ENCODE measurements at regions not wholly inside any gene's neighbourhood (a gene's known extent, or its start where the extent isn't known, plus 50 kb on each side); places are given as distances from the start of the nearest gene placed in this dataset.

DNA sequence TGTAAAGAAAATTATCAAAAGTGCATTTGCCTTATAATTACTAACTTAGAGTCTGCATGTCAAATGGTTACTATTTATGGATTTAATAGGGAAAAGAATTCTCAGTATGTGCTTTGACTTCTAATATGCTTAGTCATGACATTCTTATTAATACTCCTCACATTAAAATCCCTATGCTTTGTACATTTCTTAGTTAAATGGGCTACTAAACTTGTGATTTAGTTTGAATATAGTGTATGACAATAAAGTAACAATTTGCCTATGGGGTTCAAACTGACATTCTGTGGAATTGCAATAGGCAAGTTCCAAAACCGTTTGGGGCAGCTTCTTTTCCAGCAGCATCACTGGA is 361.9 kb upstream of the TMTC1 start:
- DNase-seq, result no peak
- Histone ChIP-seq H3K4me3 (no peak overlapping the region), H3K27ac (no peak overlapping the region), H3K36me3 (no peaks in the 10 kb centered on the region), H3K9me3 (peaks cover 0 to 5% (median 0%) of the 10 kb centered on the region in 8 donors), H3K4me1 (no peaks in the 10 kb centered on the region), H3K27me3 (replicated peaks in 1 of 7) (no peaks in the 10 kb centered on the region)
- 12 to 47% (median 43%) methylated on average over 1 of the region's 1 CpG for WGBS, 5 donors
- intact Hi-C loops (cut with DNase I; ENCODE audit: low total_unique reads), result no loop called here
- TF ChIP-seq POLR2AphosphoS5 (IDR thresholded peaks at IDR 0.05) (no peak), POLR2A (IDR thresholded peaks at IDR 0.05) (no peak)
- TF ChIP-seq, protein P1, sequence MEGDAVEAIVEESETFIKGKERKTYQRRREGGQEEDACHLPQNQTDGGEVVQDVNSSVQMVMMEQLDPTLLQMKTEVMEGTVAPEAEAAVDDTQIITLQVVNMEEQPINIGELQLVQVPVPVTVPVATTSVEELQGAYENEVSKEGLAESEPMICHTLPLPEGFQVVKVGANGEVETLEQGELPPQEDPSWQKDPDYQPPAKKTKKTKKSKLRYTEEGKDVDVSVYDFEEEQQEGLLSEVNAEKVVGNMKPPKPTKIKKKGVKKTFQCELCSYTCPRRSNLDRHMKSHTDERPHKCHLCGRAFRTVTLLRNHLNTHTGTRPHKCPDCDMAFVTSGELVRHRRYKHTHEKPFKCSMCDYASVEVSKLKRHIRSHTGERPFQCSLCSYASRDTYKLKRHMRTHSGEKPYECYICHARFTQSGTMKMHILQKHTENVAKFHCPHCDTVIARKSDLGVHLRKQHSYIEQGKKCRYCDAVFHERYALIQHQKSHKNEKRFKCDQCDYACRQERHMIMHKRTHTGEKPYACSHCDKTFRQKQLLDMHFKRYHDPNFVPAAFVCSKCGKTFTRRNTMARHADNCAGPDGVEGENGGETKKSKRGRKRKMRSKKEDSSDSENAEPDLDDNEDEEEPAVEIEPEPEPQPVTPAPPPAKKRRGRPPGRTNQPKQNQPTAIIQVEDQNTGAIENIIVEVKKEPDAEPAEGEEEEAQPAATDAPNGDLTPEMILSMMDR (IDR thresholded peaks at IDR 0.05 in 8 of 11, conservative IDR thresholded peaks at IDR 0.05 in 3 of 11), result no peak

DNA sequence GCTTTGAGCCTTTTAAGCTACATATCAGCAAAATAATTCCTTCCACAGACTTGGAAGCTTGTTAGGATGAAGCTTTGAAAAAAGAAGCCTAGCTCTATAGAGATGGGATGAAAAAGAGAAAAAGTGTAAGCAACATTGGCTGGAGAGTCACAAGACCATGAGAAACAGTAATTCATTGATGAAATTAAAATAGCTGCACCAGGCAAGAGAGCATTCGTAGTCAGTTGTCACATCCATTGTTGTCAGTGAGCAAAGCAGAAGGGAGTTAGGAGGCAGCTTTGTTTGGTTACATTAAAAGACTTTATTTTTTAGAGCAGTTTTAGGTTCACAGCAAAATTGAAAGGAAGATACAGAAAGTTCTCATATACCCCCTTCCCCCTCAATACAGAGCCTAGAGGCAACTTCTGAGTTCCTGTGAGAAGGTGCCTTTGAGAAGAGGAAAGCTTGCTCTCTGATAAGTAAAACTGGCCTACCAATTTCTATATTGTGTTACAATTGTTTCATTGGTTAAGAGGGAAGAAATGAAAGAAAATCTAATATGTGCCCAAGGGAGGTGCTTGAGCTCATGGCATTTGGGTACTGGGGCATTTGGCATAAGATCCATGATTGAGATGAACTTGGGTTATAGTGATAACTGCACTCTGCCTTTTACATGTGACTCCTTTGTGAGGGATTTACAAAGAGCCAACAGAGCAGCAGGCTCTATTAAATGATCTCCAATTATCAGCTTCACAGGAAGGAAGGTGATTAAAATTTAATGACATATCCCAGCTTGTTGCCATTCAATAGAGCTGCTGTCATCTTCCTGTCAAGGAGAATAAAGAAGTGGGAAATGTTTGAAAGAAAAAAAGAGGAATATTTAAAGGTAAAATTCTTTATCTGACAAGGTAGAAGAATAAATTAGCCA is 361.3 kb upstream of the TMTC1 start:
- Histone ChIP-seq H3K27ac (no peak overlapping the region), H3K27me3 (replicated peaks in 1 of 7) (no peaks in the 10 kb centered on the region), H3K36me3 (no peaks in the 10 kb centered on the region), H3K4me1 (no peaks in the 10 kb centered on the region), H3K4me3 (no peak overlapping the region), H3K9me3 (peaks cover 0 to 6% (median 0%) of the 10 kb centered on the region in 8 donors)
- WGBS, 5 donors, result 71 to 90% (median 77%) methylated on average over 1 of the region's 1 CpG
- TF ChIP-seq POLR2A (IDR thresholded peaks at IDR 0.05), result no peak
- TF ChIP-seq, protein P1 (IDR thresholded peaks at IDR 0.05 in 8 of 11, conservative IDR thresholded peaks at IDR 0.05 in 3 of 11), result no peak
- no peak for TF ChIP-seq POLR2AphosphoS5 (IDR thresholded peaks at IDR 0.05)
- intact Hi-C loops (cut with DNase I; ENCODE audit: low total_unique reads), result no loop called here
- no peak for DNase-seq

DNA sequence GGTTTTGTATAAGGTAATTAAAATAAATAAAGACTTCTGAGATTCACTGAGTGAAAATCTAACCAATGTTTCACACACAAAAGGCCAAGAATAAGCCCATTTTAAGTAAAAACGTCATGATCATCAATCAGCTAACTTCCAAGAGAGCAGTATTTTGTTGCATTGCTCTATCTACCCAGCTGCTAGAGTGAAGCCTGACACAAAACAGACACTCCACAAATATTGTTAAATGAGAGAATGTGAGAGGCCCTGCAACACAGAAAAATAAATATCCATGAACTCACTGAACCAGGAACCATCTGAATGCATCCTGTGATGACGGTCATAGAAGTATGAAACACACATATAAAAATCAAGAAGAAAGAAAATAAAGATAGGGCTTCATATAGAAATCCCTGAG is 358.6 kb upstream of the TMTC1 start:
- intact Hi-C loops (cut with DNase I; ENCODE audit: low total_unique reads), result no loop called here
- no peaks in the 10 kb centered on the region for H3K4me1 ChIP-seq
- H3K4me3 ChIP-seq, result no peak overlapping the region
- 69 to 87% (median 75%) methylated on average over 2 of the region's 2 CpGs for WGBS, 5 donors
- H3K27ac ChIP-seq, result no peak overlapping the region
- no peaks in the 10 kb centered on the region for H3K36me3 ChIP-seq
- peaks cover 0 to 6% (median 0%) of the 10 kb centered on the region in 8 donors for H3K9me3 ChIP-seq
- TF ChIP-seq, protein P1 (IDR thresholded peaks at IDR 0.05 in 8 of 11, conservative IDR thresholded peaks at IDR 0.05 in 3 of 11), result no peak
- TF ChIP-seq POLR2A (IDR thresholded peaks at IDR 0.05) (no peak), POLR2AphosphoS5 (IDR thresholded peaks at IDR 0.05) (no peak)
- no peaks in the 10 kb centered on the region for H3K27me3 ChIP-seq (replicated peaks in 1 of 7)
- DNase-seq, result no peak

DNA sequence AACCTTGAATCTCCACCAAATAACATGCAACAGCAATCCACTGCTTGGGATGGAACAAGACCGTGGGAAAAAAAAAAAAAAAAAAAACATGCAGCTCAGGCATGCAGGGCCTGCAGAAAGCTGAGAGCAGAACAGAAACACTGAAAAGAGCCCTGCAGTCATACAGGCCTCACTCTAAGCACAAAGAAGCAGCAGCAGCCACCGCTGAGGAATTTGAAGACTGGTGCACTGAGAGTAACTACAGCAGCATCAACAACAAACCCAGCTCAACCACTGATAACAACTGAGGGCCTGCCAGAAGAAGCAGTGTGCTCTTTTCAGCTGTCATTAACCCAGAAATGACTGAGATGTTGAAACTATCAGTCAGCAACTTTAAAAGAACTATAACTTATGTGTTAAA is 354.7 kb upstream of the TMTC1 start:
- no peaks in the 10 kb centered on the region for H3K4me1 ChIP-seq
- TF ChIP-seq POLR2AphosphoS5 (IDR thresholded peaks at IDR 0.05) (no peak), POLR2A (IDR thresholded peaks at IDR 0.05) (no peak)
- TF ChIP-seq, protein P1 (IDR thresholded peaks at IDR 0.05 in 8 of 11, conservative IDR thresholded peaks at IDR 0.05 in 3 of 11), result no peak
- H3K27me3 ChIP-seq (replicated peaks in 1 of 7), result no peaks in the 10 kb centered on the region
- DNase-seq, result no peak
- H3K36me3 ChIP-seq, result no peaks in the 10 kb centered on the region
- WGBS, 5 donors, result 62 to 90% (median 70%) methylated on average over 2 of the region's 2 CpGs
- H3K4me3 ChIP-seq, result no peak overlapping the region
- intact Hi-C loops (cut with DNase I; ENCODE audit: low total_unique reads), result no loop called here
- H3K27ac ChIP-seq, result no peak overlapping the region
- H3K9me3 ChIP-seq, result peaks cover 0 to 6% (median 0%) of the 10 kb centered on the region in 8 donors

Measured in spleen (tissue), 11 donors.